GM21515 (cell line): ENCODE measurements at regions not wholly inside any gene's neighbourhood (a gene's known extent, or its start where the extent isn't known, plus 50 kb on each side); places are given as distances from the start of the nearest gene placed in this dataset.

Source experiments
- ATAC-seq: cut with Tn5 transposase; IDR thresholded peaks from one replicate; pipeline ENCODE4 v1.9.1; 2021; ENCODE audit not compliant: unreplicated experiment

GRCh38 chr1:119565131-119565772, 58.2 kb downstream of the HSD3B1 start:
- peak; percentile 85 for ATAC-seq

- no peak for ATAC-seq
Observed at GRCh38 chr1:119569095-119569494, 62.1 kb downstream of the HSD3B1 start.
